ENCODE measurements at regions not wholly inside any gene's neighbourhood (a gene's known extent, or its start where the extent isn't known, plus 50 kb on each side); places are given as distances from the start of the nearest gene placed in this dataset.

- CTCF ChIA-PET = no interaction called here
- POLR2A ChIA-PET = no interaction called here
- no peak for ATAC-seq
Measured at GRCh38 chr2:52253416-52253980, 1221.6 kb upstream of the NRXN1 start.

GRCh38 chr2:52238782-52239181 lies 1206.8 kb upstream of the NRXN1 start:
- 18% methylated on average over 1 of the region's 1 CpG for WGBS (ENCODE audit: missing lambda C conversion rate)
- POLR2A ChIA-PET = no interaction called here
- Histone ChIP-seq H3K27ac (no peak overlapping the region), H3K4me3 (no peak overlapping the region), H3K4me2 (no peak overlapping the region), H3K9me3 (peaks cover 3% of the 10 kb centered on the region; the same call in 1 of the 3 replicates), H3K4me1 (no peaks in the 10 kb centered on the region)
- ATAC-seq (no peak), DNase-seq (ENCODE audit: low read depth in 1 of 2, low spot score in 1 of 2) (no peak), FAIRE-seq (no peak)
- CTCF ChIA-PET = no interaction called here
- TF ChIP-seq FOSL2 (IDR thresholded peaks at IDR 0.05) (no peak), FOSL2 (CRISPR knock-in tag; IDR thresholded peaks at IDR 0.05) (no peak), KDM5A (IDR thresholded peaks at IDR 0.05) (no peak)

More at GRCh38 chr2:52253416-52253980, 1221.6 kb upstream of the NRXN1 start:
- Histone ChIP-seq H3K4me2 (no peak overlapping the region), H3K4me3 (no peak overlapping the region), H3K9me3 (0 out of 3 replicates have a peak, but pooled peaks cover 3% of the 10 kb centered on the region), H3K4me1 (no peaks in the 10 kb centered on the region), H3K27ac (no peak overlapping the region)
- TF ChIP-seq RCOR1 (IDR thresholded peaks at IDR 0.05; ENCODE audit: low read depth, low read length) = no peak
- TF ChIP-seq E2F6 (IDR thresholded peaks at IDR 0.05; ENCODE audit: borderline replicate concordance, low read depth) = no peak
- TF ChIP-seq GATA3 (IDR thresholded peaks at IDR 0.05; ENCODE audit: borderline replicate concordance) = no peak
- TF ChIP-seq BHLHE40 (IDR thresholded peaks at IDR 0.05; ENCODE audit: low read depth, low read length) = no peak
- no peak for TF ChIP-seq MYC (IDR thresholded peaks at IDR 0.05; ENCODE audit: borderline replicate concordance, low read length)
- no peak for TF ChIP-seq CBX2 (IDR thresholded peaks at IDR 0.05; ENCODE audit: borderline replicate concordance, low read depth)
- no peak for TF ChIP-seq TP53 (CRISPR knock-in tag; IDR thresholded peaks at IDR 0.05)
- TF ChIP-seq ZC3H11A (IDR thresholded peaks at IDR 0.05) = no peak
- TF ChIP-seq RARB (CRISPR knock-in tag; IDR thresholded peaks at IDR 0.05) = no peak
- FAIRE-seq (no peak), DNase-seq (ENCODE audit: low read depth in 1 of 2, low spot score in 1 of 2) (no peak)
- WGBS (ENCODE audit: missing lambda C conversion rate) = 41% methylated on average over 5 of the region's 5 CpGs

GRCh38 chr2:52222128-52222527 lies 1190.2 kb upstream of the NRXN1 start:
- Histone ChIP-seq H3K9me3 (peaks cover 7% of the 10 kb centered on the region; the same call in 1 of the 3 replicates), H3K4me1 (no peaks in the 10 kb centered on the region), H3K4me2 (no peak overlapping the region), H3K27ac (no peak overlapping the region), H3K4me3 (no peak overlapping the region)
- TF ChIP-seq PBX3 (IDR thresholded peaks at IDR 0.05) (no peak), TP53 (CRISPR knock-in tag; IDR thresholded peaks at IDR 0.05) (no peak), USF2 (IDR thresholded peaks at IDR 0.05) (no peak), HOXB13 (CRISPR knock-in tag; IDR thresholded peaks at IDR 0.05; ENCODE audit: low read depth) (no peak), ZSCAN20 (CRISPR knock-in tag; IDR thresholded peaks at IDR 0.05) (no peak), ATOH8 (CRISPR knock-in tag; IDR thresholded peaks at IDR 0.05; ENCODE audit: low read depth) (no peak), TFCP2L1 (CRISPR knock-in tag; IDR thresholded peaks at IDR 0.05) (no peak), HDAC2 (IDR thresholded peaks at IDR 0.05) (no peak), CHD2 (IDR thresholded peaks at IDR 0.05; ENCODE audit: low read length, partially characterized antibody) (no peak), BHLHE40 (IDR thresholded peaks at IDR 0.05; ENCODE audit: low read depth, low read length) (no peak), RNF2 (IDR thresholded peaks at IDR 0.05; ENCODE audit: borderline replicate concordance, low read depth) (no peak), ELK1 (IDR thresholded peaks at IDR 0.05; ENCODE audit: low read depth, low read length) (no peak), RARB (CRISPR knock-in tag; IDR thresholded peaks at IDR 0.05) (no peak), CBX8 (IDR thresholded peaks at IDR 0.05) (no peak), NFE2L2 (conservative IDR thresholded peaks at IDR 0.05; ENCODE audit: low read length) (no peak), HES2 (IDR thresholded peaks at IDR 0.05) (no peak), FOSB (CRISPR knock-in tag; IDR thresholded peaks at IDR 0.05) (no peak)
- WGBS (ENCODE audit: missing lambda C conversion rate) = 14% methylated on average over 2 of the region's 2 CpGs
- FAIRE-seq = no peak
- POLR2A ChIA-PET = no interaction called here
- no peak for DNase-seq (ENCODE audit: low read depth in 1 of 2, low spot score in 1 of 2)
- ATAC-seq = no peak
- CTCF ChIA-PET = no interaction called here

Measured in A549 (cell line).